ENCODE measurements at regions not wholly inside any gene's neighbourhood (a gene's known extent, or its start where the extent isn't known, plus 50 kb on each side); places are given as distances from the start of the nearest gene placed in this dataset.

DNA sequence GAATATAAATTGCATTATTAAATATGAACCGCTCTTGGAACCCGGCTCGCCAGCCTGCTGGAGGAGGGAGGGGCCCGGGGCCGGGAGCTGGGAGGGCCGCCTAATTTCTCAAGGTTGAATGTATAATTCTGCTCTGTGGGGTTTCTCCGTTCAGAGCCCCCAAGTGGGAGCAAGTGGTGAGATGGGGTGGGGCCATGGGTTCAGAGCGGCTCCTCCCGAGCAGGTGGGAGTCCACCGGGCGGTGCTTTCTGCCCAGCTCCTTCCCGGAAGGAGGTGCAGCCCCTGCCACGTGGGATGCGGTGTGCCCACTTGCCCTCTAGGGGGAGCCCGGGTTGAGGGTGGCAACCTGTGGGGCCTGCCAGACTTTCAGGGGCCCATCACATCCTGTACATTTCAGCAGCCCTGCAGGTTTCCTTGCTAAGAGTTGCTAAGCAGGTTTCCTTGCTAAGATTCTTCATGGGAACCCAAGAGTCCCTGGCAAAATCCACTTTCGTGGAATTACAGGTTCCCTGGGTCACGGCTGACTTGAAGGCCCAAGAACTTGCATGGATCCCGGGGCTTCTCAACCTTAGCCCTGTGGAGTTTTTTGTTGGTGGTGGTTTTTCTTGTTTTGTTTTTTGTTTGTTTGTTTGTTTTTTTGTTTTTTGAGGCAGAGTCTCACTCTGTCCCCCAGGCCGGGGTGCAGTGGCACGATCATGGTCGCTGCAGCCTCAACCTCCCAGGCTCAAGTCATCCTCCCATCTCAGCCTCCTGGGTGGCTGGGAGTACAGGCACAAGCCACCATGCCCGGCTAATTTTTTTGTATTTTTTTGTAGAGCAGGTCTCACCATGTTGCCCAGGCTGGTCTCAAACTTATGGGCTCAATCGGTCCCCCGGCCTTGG, 196.7 kb upstream of the GSE1 start:
- no peak overlapping the region for H3K27ac Mint-ChIP-seq
- no peaks in the 10 kb centered on the region for H3K27me3 Mint-ChIP-seq (ENCODE audit: low read depth)
- peaks cover 33% of the 10 kb centered on the region for H3K4me1 Mint-ChIP-seq
- peak; percentile 50 to 64 (median 53) for TF ChIP-seq CTCF (IDR thresholded peaks at IDR 0.05; ENCODE audit: unreplicated experiment in 3 of 3)
- H3K4me3 Mint-ChIP-seq: no peak overlapping the region
- H3K9me3 Mint-ChIP-seq: no peaks in the 10 kb centered on the region
- H3K36me3 Mint-ChIP-seq (ENCODE audit: low read depth): no peaks in the 10 kb centered on the region

GRCh38 chr16:85417156-85417860, 195.8 kb upstream of the GSE1 start:
- Mint-ChIP-seq H3K27me3 (ENCODE audit: low read depth) (peaks cover 2% of the 10 kb centered on the region), H3K9me3 (no peaks in the 10 kb centered on the region), H3K4me1 (peaks cover 39% of the 10 kb centered on the region), H3K4me3 (no peak overlapping the region), H3K27ac (no peak overlapping the region), H3K36me3 (ENCODE audit: low read depth) (no peaks in the 10 kb centered on the region)
- TF ChIP-seq CTCF (IDR thresholded peaks at IDR 0.05; ENCODE audit: unreplicated experiment in 3 of 3): no peak

DNA sequence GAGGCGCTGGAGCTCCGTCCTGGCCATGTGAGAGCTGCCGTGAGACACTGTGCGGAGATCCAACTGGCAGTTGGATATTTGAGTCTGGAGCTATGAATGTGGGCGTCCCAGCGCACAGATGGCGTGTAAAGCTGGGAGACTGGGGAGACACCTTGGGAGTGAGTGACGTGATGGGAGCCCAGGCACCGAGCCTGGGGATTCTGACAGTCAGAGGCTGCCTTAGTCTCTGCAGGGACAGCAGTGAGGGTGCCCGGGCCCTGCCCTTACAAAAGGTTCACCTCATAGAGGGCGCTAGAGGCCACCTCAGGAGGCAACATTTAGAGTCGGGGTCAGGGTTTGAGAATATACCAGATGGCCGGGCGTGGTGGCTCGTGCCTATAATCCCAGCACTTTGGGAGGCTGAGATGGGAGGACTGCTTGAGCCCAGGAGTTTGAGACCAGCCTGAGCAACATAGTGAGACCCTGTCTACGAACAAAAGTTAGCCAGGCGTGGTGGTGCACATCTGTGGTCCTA, 194.1 kb upstream of the GSE1 start:
- Mint-ChIP-seq H3K4me3 (no peak overlapping the region), H3K36me3 (ENCODE audit: low read depth) (no peaks in the 10 kb centered on the region), H3K9me3 (no peaks in the 10 kb centered on the region), H3K27ac (peak overlapping the region in 1 of 3 experiments; percentile 2), H3K27me3 (ENCODE audit: low read depth) (peaks cover 8% of the 10 kb centered on the region), H3K4me1 (peaks cover 41% of the 10 kb centered on the region)
- TF ChIP-seq CTCF (IDR thresholded peaks at IDR 0.05; ENCODE audit: unreplicated experiment in 3 of 3): peak in 1 of 3 experiments; percentile 13

- Mint-ChIP-seq H3K27me3 (ENCODE audit: low read depth) (peaks cover 13% of the 10 kb centered on the region), H3K36me3 (ENCODE audit: low read depth) (no peaks in the 10 kb centered on the region), H3K4me1 (peaks cover 37% of the 10 kb centered on the region), H3K27ac (no peak overlapping the region), H3K4me3 (no peak overlapping the region), H3K9me3 (no peaks in the 10 kb centered on the region)
- no peak for TF ChIP-seq CTCF (IDR thresholded peaks at IDR 0.05; ENCODE audit: unreplicated experiment in 3 of 3)
These were observed 193.4 kb upstream of the GSE1 start for GRCh38 chr16:85419503-85420408.

GRCh38 chr16:85420501-85421337, 192.4 kb upstream of the GSE1 start:
- Mint-ChIP-seq H3K4me1 (peaks cover 29% of the 10 kb centered on the region), H3K9me3 (no peaks in the 10 kb centered on the region), H3K27ac (no peak overlapping the region), H3K36me3 (ENCODE audit: low read depth) (no peaks in the 10 kb centered on the region), H3K27me3 (ENCODE audit: low read depth) (peaks cover 13% of the 10 kb centered on the region), H3K4me3 (no peak overlapping the region)
- peak; percentile 97 to 99 (median 99) for TF ChIP-seq CTCF (IDR thresholded peaks at IDR 0.05; ENCODE audit: unreplicated experiment in 3 of 3)

Data from nephron (organoid).